ENCODE measurements at regions not wholly inside any gene's neighbourhood (a gene's known extent, or its start where the extent isn't known, plus 50 kb on each side); places are given as distances from the start of the nearest gene placed in this dataset.

DNA sequence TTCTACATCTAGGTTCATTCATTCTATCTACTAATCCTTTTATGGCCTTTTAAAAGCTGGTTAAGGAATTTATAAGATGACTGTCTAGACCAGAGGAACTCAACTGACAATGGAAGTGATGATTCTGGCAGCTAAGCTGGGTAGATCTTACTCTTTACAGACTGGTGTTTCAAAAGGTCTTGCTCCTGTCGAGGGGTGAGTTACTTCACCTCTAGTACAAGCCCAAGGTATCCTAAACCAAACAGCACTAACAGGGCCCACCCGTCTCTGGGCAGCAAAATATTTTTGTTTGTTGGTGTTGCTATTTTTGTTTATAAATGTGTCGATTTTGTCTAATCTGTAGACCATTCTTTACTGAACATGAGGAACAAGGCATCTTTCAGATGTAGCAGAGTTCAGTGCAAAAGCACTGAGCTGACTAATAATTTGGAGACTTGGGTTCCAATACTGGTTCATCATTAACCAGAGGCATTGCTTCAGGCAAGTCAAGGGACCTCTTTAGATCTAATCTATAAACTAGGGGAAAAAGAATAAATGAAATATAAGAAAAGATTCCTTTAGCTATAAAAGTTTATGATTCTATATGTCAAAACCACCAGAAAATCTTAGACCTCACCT is 90.3 kb upstream of the FRG1 start:
- no peaks in the 10 kb centered on the region for H4K20me1 ChIP-seq (ENCODE audit: insufficient read depth)
- TF ChIP-seq, protein P1, sequence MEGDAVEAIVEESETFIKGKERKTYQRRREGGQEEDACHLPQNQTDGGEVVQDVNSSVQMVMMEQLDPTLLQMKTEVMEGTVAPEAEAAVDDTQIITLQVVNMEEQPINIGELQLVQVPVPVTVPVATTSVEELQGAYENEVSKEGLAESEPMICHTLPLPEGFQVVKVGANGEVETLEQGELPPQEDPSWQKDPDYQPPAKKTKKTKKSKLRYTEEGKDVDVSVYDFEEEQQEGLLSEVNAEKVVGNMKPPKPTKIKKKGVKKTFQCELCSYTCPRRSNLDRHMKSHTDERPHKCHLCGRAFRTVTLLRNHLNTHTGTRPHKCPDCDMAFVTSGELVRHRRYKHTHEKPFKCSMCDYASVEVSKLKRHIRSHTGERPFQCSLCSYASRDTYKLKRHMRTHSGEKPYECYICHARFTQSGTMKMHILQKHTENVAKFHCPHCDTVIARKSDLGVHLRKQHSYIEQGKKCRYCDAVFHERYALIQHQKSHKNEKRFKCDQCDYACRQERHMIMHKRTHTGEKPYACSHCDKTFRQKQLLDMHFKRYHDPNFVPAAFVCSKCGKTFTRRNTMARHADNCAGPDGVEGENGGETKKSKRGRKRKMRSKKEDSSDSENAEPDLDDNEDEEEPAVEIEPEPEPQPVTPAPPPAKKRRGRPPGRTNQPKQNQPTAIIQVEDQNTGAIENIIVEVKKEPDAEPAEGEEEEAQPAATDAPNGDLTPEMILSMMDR (conservative IDR thresholded peaks at IDR 0.05; ENCODE audit: low read depth, low read length) = no peak

DNA sequence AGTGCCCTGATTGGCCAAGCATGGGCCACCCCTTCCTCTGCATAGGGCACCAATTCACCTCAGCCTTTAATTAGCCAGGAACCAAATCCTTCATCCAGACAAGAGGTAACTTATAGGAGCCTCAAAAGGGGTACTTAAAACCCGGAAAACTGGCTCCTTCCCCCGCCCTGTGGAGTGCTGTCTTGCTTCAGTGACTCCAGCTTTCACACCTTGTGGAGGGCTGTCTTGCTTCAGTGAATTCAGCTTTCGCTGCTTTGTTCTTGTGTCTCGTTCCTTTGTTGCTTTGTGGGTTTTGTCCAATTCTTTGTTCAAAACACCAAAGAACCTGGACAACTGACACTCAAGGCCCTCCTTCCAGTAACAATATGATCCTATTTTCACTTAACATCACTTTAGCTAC is 82.2 kb upstream of the FRG1 start:
- Histone ChIP-seq H3K9ac (no peak overlapping the region), H3K36me3 (ENCODE audit: insufficient read depth) (no peaks in the 10 kb centered on the region), H3K4me3 (IDR thresholded peaks at IDR 0.05; ENCODE audit: insufficient read depth, low read depth, low read length) (no peak overlapping the region), H4K20me1 (ENCODE audit: insufficient read depth) (no peaks in the 10 kb centered on the region), H3K4me2 (no peak overlapping the region), H2AFZ (ENCODE audit: low read depth) (no peak overlapping the region), H3K27ac (no peak overlapping the region), H3K79me2 (ENCODE audit: insufficient read depth, low read depth) (no peaks in the 10 kb centered on the region), H3K27me3 (ENCODE audit: insufficient read depth, low read depth) (no peaks in the 10 kb centered on the region), H3K4me1 (ENCODE audit: low read depth, poor library complexity, severe bottlenecking) (no peaks in the 10 kb centered on the region)
- TF ChIP-seq, protein P1 (conservative IDR thresholded peaks at IDR 0.05; ENCODE audit: low read depth, low read length) = no peak

More for the DNA sequence above, 90.3 kb upstream of the FRG1 start:
- Histone ChIP-seq H3K4me1 (ENCODE audit: low read depth, poor library complexity, severe bottlenecking) (no peaks in the 10 kb centered on the region), H3K36me3 (ENCODE audit: insufficient read depth) (no peaks in the 10 kb centered on the region), H3K9ac (no peak overlapping the region), H3K4me2 (no peak overlapping the region), H2AFZ (ENCODE audit: low read depth) (no peak overlapping the region), H3K4me3 (IDR thresholded peaks at IDR 0.05; ENCODE audit: insufficient read depth, low read depth, low read length) (no peak overlapping the region), H3K79me2 (ENCODE audit: insufficient read depth, low read depth) (no peaks in the 10 kb centered on the region), H3K27ac (no peak overlapping the region), H3K27me3 (ENCODE audit: insufficient read depth, low read depth) (no peaks in the 10 kb centered on the region)

DNA sequence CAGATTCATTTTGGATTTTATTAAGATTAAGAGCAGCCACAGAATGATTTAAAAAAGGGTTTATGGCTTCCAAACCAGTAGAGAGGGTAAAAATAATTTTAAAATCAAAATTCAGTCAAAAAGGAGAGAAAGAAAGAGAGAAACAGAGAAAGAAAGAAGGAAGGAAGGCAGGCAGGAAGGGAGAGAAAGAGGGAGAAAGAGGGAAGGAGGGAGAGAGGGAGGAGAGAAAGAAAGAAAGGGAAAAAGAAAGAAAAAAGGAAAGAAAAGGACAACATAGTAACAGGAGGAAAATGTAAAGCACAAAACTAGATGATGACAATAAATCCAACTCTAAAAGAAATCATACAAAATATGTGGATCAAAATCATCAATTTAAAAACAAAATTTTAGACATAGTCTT is 79.6 kb upstream of the FRG1 start:
- Histone ChIP-seq H2AFZ (ENCODE audit: low read depth) (no peak overlapping the region), H3K4me2 (no peak overlapping the region), H3K9ac (no peak overlapping the region), H3K4me1 (ENCODE audit: low read depth, poor library complexity, severe bottlenecking) (no peaks in the 10 kb centered on the region), H3K79me2 (ENCODE audit: insufficient read depth, low read depth) (no peaks in the 10 kb centered on the region), H3K4me3 (IDR thresholded peaks at IDR 0.05; ENCODE audit: insufficient read depth, low read depth, low read length) (no peak overlapping the region), H3K27ac (no peak overlapping the region), H3K27me3 (ENCODE audit: insufficient read depth, low read depth) (no peaks in the 10 kb centered on the region), H3K36me3 (ENCODE audit: insufficient read depth) (no peaks in the 10 kb centered on the region), H4K20me1 (ENCODE audit: insufficient read depth) (no peaks in the 10 kb centered on the region)
- TF ChIP-seq, protein P1 (conservative IDR thresholded peaks at IDR 0.05; ENCODE audit: low read depth, low read length) = no peak

DNA sequence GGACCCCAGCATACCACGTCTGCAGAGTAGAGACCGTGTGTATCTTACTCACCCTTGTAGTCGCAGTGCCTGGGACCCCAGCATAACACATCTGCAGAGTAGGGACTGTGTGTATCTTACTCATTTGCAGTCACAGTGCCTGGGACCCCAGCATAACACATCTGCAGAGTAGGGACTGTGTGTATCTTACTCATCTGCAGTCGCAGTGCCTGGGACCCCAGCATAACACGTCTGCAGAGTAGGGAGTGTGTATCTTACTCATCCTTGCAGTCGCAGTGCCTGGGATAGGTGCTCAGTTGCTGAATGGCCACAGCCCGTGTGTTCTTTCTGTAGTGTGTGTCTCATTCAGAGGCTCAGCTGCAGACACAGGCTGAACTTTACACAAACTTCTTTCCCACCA is 71.4 kb upstream of the FRG1 start:
- H3K4me1 ChIP-seq (ENCODE audit: low read depth, poor library complexity, severe bottlenecking) = no peaks in the 10 kb centered on the region
- no peak overlapping the region for H3K27ac ChIP-seq
- H3K9ac ChIP-seq = no peak overlapping the region
- H3K4me2 ChIP-seq = no peak overlapping the region
- H4K20me1 ChIP-seq (ENCODE audit: insufficient read depth) = no peaks in the 10 kb centered on the region
- no peak overlapping the region for H2AFZ ChIP-seq (ENCODE audit: low read depth)
- H3K36me3 ChIP-seq (ENCODE audit: insufficient read depth) = no peaks in the 10 kb centered on the region
- TF ChIP-seq, protein P1 (conservative IDR thresholded peaks at IDR 0.05; ENCODE audit: low read depth, low read length) = no peak
- no peaks in the 10 kb centered on the region for H3K27me3 ChIP-seq (ENCODE audit: insufficient read depth, low read depth)
- no peaks in the 10 kb centered on the region for H3K79me2 ChIP-seq (ENCODE audit: insufficient read depth, low read depth)
- no peak overlapping the region for H3K4me3 ChIP-seq (IDR thresholded peaks at IDR 0.05; ENCODE audit: insufficient read depth, low read depth, low read length)
